ENCODE measurements at regions not wholly inside any gene's neighbourhood (a gene's known extent, or its start where the extent isn't known, plus 50 kb on each side); places are given as distances from the start of the nearest gene placed in this dataset.

DNA sequence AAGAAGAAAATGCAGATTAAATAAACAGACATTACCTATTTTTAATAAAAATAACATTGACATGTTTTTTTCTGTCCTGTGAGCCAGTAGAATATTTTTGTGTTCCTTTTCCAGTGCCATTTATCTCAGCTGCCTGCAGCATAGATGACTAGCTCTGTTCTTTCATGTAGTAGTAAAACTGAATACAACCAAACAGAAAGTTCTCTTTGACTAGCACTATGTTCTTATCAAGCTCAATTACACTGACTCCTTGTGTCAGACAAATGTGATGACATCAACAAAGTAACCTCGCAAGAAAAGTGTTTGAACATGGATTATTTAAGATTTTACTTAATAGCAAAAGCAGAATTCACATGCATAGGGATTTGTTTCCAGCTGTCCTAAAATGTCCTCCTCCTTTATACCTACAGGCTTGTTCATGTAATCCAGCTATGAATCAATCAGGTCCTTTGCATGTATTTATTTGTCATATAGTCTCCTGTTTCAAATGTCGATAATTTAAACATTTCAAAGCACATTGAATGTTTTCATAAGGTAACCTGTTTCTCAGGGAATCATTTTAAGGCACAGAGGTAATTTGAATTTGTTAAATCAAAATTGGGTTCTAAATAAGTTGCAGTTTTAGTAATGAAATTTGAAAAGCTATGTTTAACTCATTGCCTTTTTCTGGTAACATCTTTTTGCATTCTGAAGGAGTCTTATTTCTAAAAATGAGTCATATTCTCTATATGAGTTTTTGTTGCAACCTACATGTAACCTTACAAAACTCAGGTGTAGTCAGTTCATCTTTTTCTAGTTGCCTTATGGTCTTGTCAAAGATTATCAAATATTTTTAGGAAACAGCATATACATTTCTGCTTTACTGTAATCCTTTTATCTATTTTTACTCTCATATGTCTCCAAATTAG lies 215.3 kb upstream of the GULP1 start:
- H3K27ac Mint-ChIP-seq, result no peak overlapping the region
- H3K9ac ChIP-seq (ENCODE audit: extremely low read depth, low read length, poor library complexity, severe bottlenecking), result no peak overlapping the region
- H3K9me3 Mint-ChIP-seq, result peaks cover 26% of the 10 kb centered on the region
- H3K27me3 ChIP-seq (ENCODE audit: control insufficient read depth, insufficient read depth, low read length, poor library complexity, severe bottlenecking), result no peaks in the 10 kb centered on the region
- H3K27ac ChIP-seq (ENCODE audit: low read depth, low read length), result no peak overlapping the region
- 80 to 100% methylated on average over 2 of the region's 2 CpGs for WGBS, 2 experiments (ENCODE audit: insufficient coverage in 1 of 2, insufficient read length in 1 of 2)
- H3K27me3 Mint-ChIP-seq (ENCODE audit: insufficient read depth), result peaks cover 9% of the 10 kb centered on the region
- no peak for DNase-seq
- no peak overlapping the region for H3K4me3 Mint-ChIP-seq
- H3K4me1 ChIP-seq (ENCODE audit: control insufficient read depth, insufficient read depth, low read length), result peaks cover 7% of the 10 kb centered on the region
- H3K4me1 Mint-ChIP-seq, result peaks cover 24% of the 10 kb centered on the region
- peaks cover 48% of the 10 kb centered on the region for H3K9me3 ChIP-seq (ENCODE audit: control insufficient read depth, low read length)
- H3K36me3 ChIP-seq (ENCODE audit: control insufficient read depth, insufficient read depth, low read length), result no peaks in the 10 kb centered on the region
- peak overlapping the region; percentile 19 for H3K4me3 ChIP-seq (ENCODE audit: low read length)
- TF ChIP-seq, protein P1, sequence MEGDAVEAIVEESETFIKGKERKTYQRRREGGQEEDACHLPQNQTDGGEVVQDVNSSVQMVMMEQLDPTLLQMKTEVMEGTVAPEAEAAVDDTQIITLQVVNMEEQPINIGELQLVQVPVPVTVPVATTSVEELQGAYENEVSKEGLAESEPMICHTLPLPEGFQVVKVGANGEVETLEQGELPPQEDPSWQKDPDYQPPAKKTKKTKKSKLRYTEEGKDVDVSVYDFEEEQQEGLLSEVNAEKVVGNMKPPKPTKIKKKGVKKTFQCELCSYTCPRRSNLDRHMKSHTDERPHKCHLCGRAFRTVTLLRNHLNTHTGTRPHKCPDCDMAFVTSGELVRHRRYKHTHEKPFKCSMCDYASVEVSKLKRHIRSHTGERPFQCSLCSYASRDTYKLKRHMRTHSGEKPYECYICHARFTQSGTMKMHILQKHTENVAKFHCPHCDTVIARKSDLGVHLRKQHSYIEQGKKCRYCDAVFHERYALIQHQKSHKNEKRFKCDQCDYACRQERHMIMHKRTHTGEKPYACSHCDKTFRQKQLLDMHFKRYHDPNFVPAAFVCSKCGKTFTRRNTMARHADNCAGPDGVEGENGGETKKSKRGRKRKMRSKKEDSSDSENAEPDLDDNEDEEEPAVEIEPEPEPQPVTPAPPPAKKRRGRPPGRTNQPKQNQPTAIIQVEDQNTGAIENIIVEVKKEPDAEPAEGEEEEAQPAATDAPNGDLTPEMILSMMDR (conservative IDR thresholded peaks at IDR 0.05), result no peak
- no peaks in the 10 kb centered on the region for H3K36me3 Mint-ChIP-seq (ENCODE audit: low read depth)

DNA sequence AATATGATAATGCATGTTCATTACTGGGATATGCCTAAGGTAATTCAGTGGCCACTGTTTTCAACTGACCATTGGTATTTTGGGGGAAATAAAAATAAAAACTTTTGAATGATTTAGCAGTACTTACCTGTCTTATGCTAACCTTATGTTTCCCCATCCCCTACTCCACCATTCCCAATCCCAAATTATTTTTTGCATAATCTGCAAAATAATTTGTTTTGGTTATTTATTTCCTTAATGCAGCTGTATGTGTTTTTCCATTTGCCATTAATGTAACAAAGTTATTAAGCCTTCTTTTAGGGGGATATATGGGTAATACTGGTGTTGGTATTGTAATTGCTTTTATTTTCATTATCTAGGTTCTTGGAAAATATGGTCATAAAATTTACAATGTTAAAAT lies 213.9 kb upstream of the GULP1 start:
- H3K9me3 Mint-ChIP-seq, result peaks cover 19% of the 10 kb centered on the region
- no peak for DNase-seq
- peaks cover 24% of the 10 kb centered on the region for H3K4me1 Mint-ChIP-seq
- Histone ChIP-seq H3K9ac (ENCODE audit: extremely low read depth, low read length, poor library complexity, severe bottlenecking) (no peak overlapping the region), H3K4me3 (ENCODE audit: low read length) (peak overlapping the region; percentile 11), H3K36me3 (ENCODE audit: control insufficient read depth, insufficient read depth, low read length) (no peaks in the 10 kb centered on the region), H3K9me3 (ENCODE audit: control insufficient read depth, low read length) (peaks cover 44% of the 10 kb centered on the region), H3K27ac (ENCODE audit: low read depth, low read length) (no peak overlapping the region), H3K4me1 (ENCODE audit: control insufficient read depth, insufficient read depth, low read length) (peaks cover 7% of the 10 kb centered on the region), H3K27me3 (ENCODE audit: control insufficient read depth, insufficient read depth, low read length, poor library complexity, severe bottlenecking) (no peaks in the 10 kb centered on the region)
- H3K27ac Mint-ChIP-seq, result no peak overlapping the region
- H3K27me3 Mint-ChIP-seq (ENCODE audit: insufficient read depth), result peaks cover 5% of the 10 kb centered on the region
- TF ChIP-seq, protein P1 (conservative IDR thresholded peaks at IDR 0.05), result no peak
- no peak overlapping the region for H3K4me3 Mint-ChIP-seq
- H3K36me3 Mint-ChIP-seq (ENCODE audit: low read depth), result no peaks in the 10 kb centered on the region

DNA sequence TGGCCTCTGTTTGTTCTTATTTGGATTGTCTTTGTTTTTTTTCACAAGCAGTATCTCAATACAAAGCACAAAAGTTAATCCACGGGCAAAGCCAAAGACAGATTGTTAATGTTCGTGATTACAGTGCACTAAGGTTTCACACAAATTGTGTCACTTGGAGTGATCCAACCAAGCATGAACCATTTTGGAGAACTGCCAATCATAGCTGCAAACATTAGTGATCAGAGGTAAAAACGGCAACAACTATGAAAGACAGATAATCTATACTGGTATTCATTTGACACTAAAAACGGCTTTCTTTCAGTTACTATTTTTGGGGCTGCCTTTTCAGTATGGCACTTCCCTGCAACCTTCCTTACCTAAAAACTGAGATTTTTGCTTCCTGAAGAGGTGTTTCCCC lies 213.1 kb upstream of the GULP1 start:
- Histone ChIP-seq H3K27me3 (ENCODE audit: control insufficient read depth, insufficient read depth, low read length, poor library complexity, severe bottlenecking) (no peaks in the 10 kb centered on the region), H3K9ac (ENCODE audit: extremely low read depth, low read length, poor library complexity, severe bottlenecking) (no peak overlapping the region), H3K9me3 (ENCODE audit: control insufficient read depth, low read length) (peaks cover 37% of the 10 kb centered on the region), H3K36me3 (ENCODE audit: control insufficient read depth, insufficient read depth, low read length) (no peaks in the 10 kb centered on the region), H3K4me1 (ENCODE audit: control insufficient read depth, insufficient read depth, low read length) (peaks cover 7% of the 10 kb centered on the region), H3K4me3 (ENCODE audit: low read length) (no peak overlapping the region), H3K27ac (ENCODE audit: low read depth, low read length) (no peak overlapping the region)
- no peak for DNase-seq
- WGBS, 2 experiments (ENCODE audit: insufficient coverage in 1 of 2, insufficient read length in 1 of 2), result 74 to 85% methylated on average over 4 of the region's 4 CpGs
- Mint-ChIP-seq H3K27ac (no peak overlapping the region), H3K4me1 (peaks cover 24% of the 10 kb centered on the region), H3K4me3 (no peak overlapping the region), H3K9me3 (peaks cover 12% of the 10 kb centered on the region), H3K36me3 (ENCODE audit: low read depth) (no peaks in the 10 kb centered on the region), H3K27me3 (ENCODE audit: insufficient read depth) (no peaks in the 10 kb centered on the region)
- TF ChIP-seq, protein P1 (conservative IDR thresholded peaks at IDR 0.05), result no peak

Data from endodermal cell (in vitro differentiated cells).